H54 (cell line): ENCODE measurements at regions not wholly inside any gene's neighbourhood (a gene's known extent, or its start where the extent isn't known, plus 50 kb on each side); places are given as distances from the start of the nearest gene placed in this dataset.

Source experiments
- DNase-seq: peaks from one replicate; pipeline ENCODE4 v3.0.0; 2011; ENCODE audit warnings: low spot score, mixed read lengths; ENCODE audit not compliant: insufficient read length
- FAIRE-seq: peaks from 3 replicates; lab custom pipeline; 2011; peaks lifted over from hg19 to GRCh38; lab: Jason Lieb, UNC
- POLR2A ChIP-seq: IDR thresholded peaks from 2 replicates; pipeline ENCODE4 v1.6.1; 2011; ENCODE audit warnings: low read depth, mild to moderate bottlenecking, low read length

GRCh38 chr20:40776466-40777457 is 87.7 kb upstream of the MAFB start:
- DNase-seq (no peak), FAIRE-seq (no peak)
- TF ChIP-seq POLR2A, result no peak

GRCh38 chr20:40777653-40778052 is 88.6 kb upstream of the MAFB start:
- DNase-seq, result no peak
- FAIRE-seq, result no peak
- no peak for TF ChIP-seq POLR2A

GRCh38 chr20:40778894-40779496 is 90.0 kb upstream of the MAFB start:
- DNase-seq (no peak), FAIRE-seq (no peak)
- no peak for TF ChIP-seq POLR2A

GRCh38 chr20:40781327-40782042 is 92.4 kb upstream of the MAFB start:
- no peak for DNase-seq
- FAIRE-seq, result no peak
- TF ChIP-seq POLR2A, result no peak

- TF ChIP-seq POLR2A, result no peak
- FAIRE-seq (no peak), DNase-seq (no peak)
Observed at GRCh38 chr20:40782043-40782368, 93.0 kb upstream of the MAFB start.

GRCh38 chr20:40785346-40785745 is 96.3 kb upstream of the MAFB start:
- TF ChIP-seq POLR2A, result no peak
- FAIRE-seq (no peak), DNase-seq (no peak)

- DNase-seq (no peak), FAIRE-seq (no peak)
- no peak for TF ChIP-seq POLR2A
Observed at GRCh38 chr20:40786336-40786735, 97.3 kb upstream of the MAFB start.

GRCh38 chr20:40787941-40788340 is 98.9 kb upstream of the MAFB start:
- TF ChIP-seq POLR2A, result no peak
- FAIRE-seq (no peak), DNase-seq (no peak)

- FAIRE-seq (no peak), DNase-seq (peak; percentile 20)
- no peak for TF ChIP-seq POLR2A
Observed at GRCh38 chr20:40797425-40797824, 108.4 kb upstream of the MAFB start.

- no peak for FAIRE-seq
- DNase-seq, result no peak
- no peak for TF ChIP-seq POLR2A
Observed at GRCh38 chr20:40798066-40798465, 109.0 kb upstream of the MAFB start.

GRCh38 chr20:40802886-40803285 is 113.8 kb upstream of the MAFB start:
- DNase-seq (no peak), FAIRE-seq (no peak)
- no peak for TF ChIP-seq POLR2A

GRCh38 chr20:40803381-40803780 is 114.3 kb upstream of the MAFB start:
- FAIRE-seq, result no peak
- TF ChIP-seq POLR2A, result no peak
- DNase-seq, result no peak

GRCh38 chr20:40805592-40805991 is 116.6 kb upstream of the MAFB start:
- TF ChIP-seq POLR2A, result no peak
- DNase-seq, result no peak
- no peak for FAIRE-seq
